ENCODE measurements at regions not wholly inside any gene's neighbourhood (a gene's known extent, or its start where the extent isn't known, plus 50 kb on each side); places are given as distances from the start of the nearest gene placed in this dataset.

GRCh38 chrX:109299091-109299490 is 182.8 kb downstream of the GUCY2F start:
- Histone ChIP-seq H3K27ac (ENCODE audit: insufficient read length, low read depth, low read length) (no peak overlapping the region), H3K79me2 (ENCODE audit: insufficient read depth, low read length) (no peaks in the 10 kb centered on the region), H2BK20ac (ENCODE audit: low read depth, low read length, poor library complexity, severe bottlenecking) (no peak overlapping the region), H4K20me1 (ENCODE audit: control insufficient read depth, insufficient read depth, insufficient read length) (no peaks in the 10 kb centered on the region), H3K9me3 (ENCODE audit: control insufficient read depth, low read depth, low read length) (no peaks in the 10 kb centered on the region), H2AFZ (ENCODE audit: low read length) (no peak overlapping the region), H4K8ac (replicated peaks; ENCODE audit: insufficient read length, low read depth, low read length) (no peak overlapping the region), H2BK15ac (ENCODE audit: low read depth, low read length) (no peak overlapping the region), H3K9ac (ENCODE audit: extremely low read depth, insufficient read length, low read length) (no peak overlapping the region), H3K14ac (ENCODE audit: insufficient read depth, low read length) (no peak overlapping the region), H3K27me3 (ENCODE audit: insufficient read depth, low read length) (no peaks in the 10 kb centered on the region; the same call in 1 of the 2 replicates), H3K56ac (ENCODE audit: insufficient read length, low read depth, low read length) (no peak overlapping the region), H3K23me2 (ENCODE audit: insufficient read length, low read depth, low read length, poor library complexity, severe bottlenecking) (no peaks in the 10 kb centered on the region), H2BK12ac (ENCODE audit: insufficient read length, low read depth, low read length) (no peak overlapping the region), H3K4ac (ENCODE audit: low read depth, low read length) (no peak overlapping the region), H4K91ac (ENCODE audit: insufficient read length, low read depth, low read length) (no peak overlapping the region), H3K79me1 (ENCODE audit: insufficient read depth, low read depth, low read length, poor library complexity, severe bottlenecking) (no peaks in the 10 kb centered on the region), H4K5ac (ENCODE audit: insufficient read length, low read depth, low read length) (no peak overlapping the region), H2AK5ac (ENCODE audit: insufficient read length, low read length) (no peak overlapping the region), H2BK120ac (ENCODE audit: low read depth, low read length, poor library complexity, severe bottlenecking) (no peak overlapping the region), H2BK5ac (ENCODE audit: insufficient read length, low read length) (no peak overlapping the region), H3K4me2 (ENCODE audit: insufficient read depth, insufficient read length, low read length) (no peak overlapping the region), H3K23ac (ENCODE audit: insufficient read length, low read depth, low read length) (no peak overlapping the region), H3K4me1 (ENCODE audit: insufficient read depth, low read length) (no peaks in the 10 kb centered on the region; the same call in 1 of the 2 replicates), H3T11ph (ENCODE audit: low read length) (no peak overlapping the region), H3K18ac (ENCODE audit: insufficient read length, low read depth, low read length) (no peak overlapping the region)
- no CpG with 5 or more reads among the region's 2 CpGs for WGBS (ENCODE audit: extremely low coverage, insufficient read length, low lambda C conversion rate)
- peaks cover 27% of the 10 kb centered on the region for H3K27me3 Mint-ChIP-seq (ENCODE audit: low read depth)
- H3K9me3 Mint-ChIP-seq = no peaks in the 10 kb centered on the region; a peak in 4 of 5 replicates
- DNase-seq = no peak
- TF ChIP-seq CTCF (conservative IDR thresholded peaks at IDR 0.05) = no peak
- no peak overlapping the region for H3K27ac Mint-ChIP-seq
- H3K4me1 Mint-ChIP-seq = peaks cover 22 to 33% of the 10 kb centered on the region in 2 experiments
- H3K4me3 Mint-ChIP-seq = peak overlapping the region in 1 of 2 experiments; percentile 3; a peak in 1 of 5 replicates
- H3K36me3 Mint-ChIP-seq (ENCODE audit: insufficient read depth in 1 of 3, low read depth in 3 of 3) = no peaks in the 10 kb centered on the region
